Breast epithelium (tissue), 3 donors: ENCODE measurements at regions not wholly inside any gene's neighbourhood (a gene's known extent, or its start where the extent isn't known, plus 50 kb on each side); places are given as distances from the start of the nearest gene placed in this dataset.

Source experiments
- POLR2A ChIP-seq: fragments of 450-650 bp; IDR thresholded peaks from one replicate; pipeline ENCODE4 v1.6.1; 2016; ENCODE audit warnings: antibody characterized with exemption, mild to moderate bottlenecking, moderate library complexity
- POLR2AphosphoS5 ChIP-seq, 3 donors: sonication (generic); formaldehyde crosslinking; IDR thresholded peaks; one replicate each; pipeline ENCODE4 v1.6.1; 2017; ENCODE audit warnings: antibody characterized with exemption in 3 of 3
- TF ChIP-seq, protein P1 (sequence below), 3 donors: fragments of 450-650 bp; IDR thresholded peaks; one replicate each; pipeline ENCODE4 v1.5.1; 2016 to 2017; ENCODE audit warnings: antibody characterized with exemption in 3 of 3, mild to moderate bottlenecking in 3 of 3, moderate library complexity in 3 of 3

DNA sequence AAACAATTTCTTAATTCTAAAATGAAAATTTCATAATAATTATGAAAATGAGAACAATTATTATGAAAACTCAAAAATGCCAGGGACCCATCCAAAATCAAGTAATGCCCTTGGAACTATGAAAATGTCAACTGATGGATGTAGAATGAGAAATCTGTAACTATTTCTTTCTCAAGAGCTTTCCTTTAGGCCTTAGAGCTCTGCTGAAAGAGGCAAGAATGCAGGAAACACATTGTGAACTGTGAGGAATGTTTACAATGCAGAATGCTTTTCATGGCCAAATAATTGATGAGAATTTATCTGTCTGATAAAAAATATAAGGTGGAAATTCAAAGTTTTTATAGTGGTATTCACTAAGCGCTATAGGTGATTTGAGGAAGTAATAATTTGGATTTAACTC, 207.1 kb upstream of the PCDH18 start:
- TF ChIP-seq, protein P1, sequence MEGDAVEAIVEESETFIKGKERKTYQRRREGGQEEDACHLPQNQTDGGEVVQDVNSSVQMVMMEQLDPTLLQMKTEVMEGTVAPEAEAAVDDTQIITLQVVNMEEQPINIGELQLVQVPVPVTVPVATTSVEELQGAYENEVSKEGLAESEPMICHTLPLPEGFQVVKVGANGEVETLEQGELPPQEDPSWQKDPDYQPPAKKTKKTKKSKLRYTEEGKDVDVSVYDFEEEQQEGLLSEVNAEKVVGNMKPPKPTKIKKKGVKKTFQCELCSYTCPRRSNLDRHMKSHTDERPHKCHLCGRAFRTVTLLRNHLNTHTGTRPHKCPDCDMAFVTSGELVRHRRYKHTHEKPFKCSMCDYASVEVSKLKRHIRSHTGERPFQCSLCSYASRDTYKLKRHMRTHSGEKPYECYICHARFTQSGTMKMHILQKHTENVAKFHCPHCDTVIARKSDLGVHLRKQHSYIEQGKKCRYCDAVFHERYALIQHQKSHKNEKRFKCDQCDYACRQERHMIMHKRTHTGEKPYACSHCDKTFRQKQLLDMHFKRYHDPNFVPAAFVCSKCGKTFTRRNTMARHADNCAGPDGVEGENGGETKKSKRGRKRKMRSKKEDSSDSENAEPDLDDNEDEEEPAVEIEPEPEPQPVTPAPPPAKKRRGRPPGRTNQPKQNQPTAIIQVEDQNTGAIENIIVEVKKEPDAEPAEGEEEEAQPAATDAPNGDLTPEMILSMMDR (IDR thresholded peaks at IDR 0.05) = no peak
- no peak for TF ChIP-seq POLR2A
- TF ChIP-seq POLR2AphosphoS5 (IDR thresholded peaks at IDR 0.05) = no peak
